ENCODE measurements at regions not wholly inside any gene's neighbourhood (a gene's known extent, or its start where the extent isn't known, plus 50 kb on each side); places are given as distances from the start of the nearest gene placed in this dataset.
A peak's percentile ranks its signal among the peaks of the same experiment; 100 is the strongest.

DNA sequence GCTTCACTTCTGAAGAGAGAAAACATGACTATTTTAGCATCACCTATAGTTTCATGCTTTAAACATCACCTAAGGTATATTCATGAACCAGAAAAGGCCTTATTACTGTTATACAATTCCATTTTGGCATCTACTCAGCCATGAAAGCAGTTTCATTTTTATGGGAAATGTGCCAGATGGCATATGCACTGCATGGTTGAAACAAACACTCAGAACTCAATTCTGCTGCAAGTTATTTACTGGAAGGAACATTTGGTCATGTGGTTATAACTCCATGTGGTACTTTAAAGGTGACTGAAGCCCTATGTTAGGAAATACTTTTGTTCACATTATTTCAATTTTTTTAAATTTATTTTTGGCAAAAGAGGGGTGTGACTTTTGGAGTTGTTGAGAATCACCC, 287.5 kb upstream of the CRIM1 start:
- H3K27ac Mint-ChIP-seq, result no peak overlapping the region
- peaks cover 2% of the 10 kb centered on the region for H3K36me3 Mint-ChIP-seq (ENCODE audit: insufficient read depth)
- DNase-seq (ENCODE audit: low spot score, unreplicated experiment), result no peak
- H3K27me3 Mint-ChIP-seq, result no peaks in the 10 kb centered on the region
- TF ChIP-seq, protein P1, sequence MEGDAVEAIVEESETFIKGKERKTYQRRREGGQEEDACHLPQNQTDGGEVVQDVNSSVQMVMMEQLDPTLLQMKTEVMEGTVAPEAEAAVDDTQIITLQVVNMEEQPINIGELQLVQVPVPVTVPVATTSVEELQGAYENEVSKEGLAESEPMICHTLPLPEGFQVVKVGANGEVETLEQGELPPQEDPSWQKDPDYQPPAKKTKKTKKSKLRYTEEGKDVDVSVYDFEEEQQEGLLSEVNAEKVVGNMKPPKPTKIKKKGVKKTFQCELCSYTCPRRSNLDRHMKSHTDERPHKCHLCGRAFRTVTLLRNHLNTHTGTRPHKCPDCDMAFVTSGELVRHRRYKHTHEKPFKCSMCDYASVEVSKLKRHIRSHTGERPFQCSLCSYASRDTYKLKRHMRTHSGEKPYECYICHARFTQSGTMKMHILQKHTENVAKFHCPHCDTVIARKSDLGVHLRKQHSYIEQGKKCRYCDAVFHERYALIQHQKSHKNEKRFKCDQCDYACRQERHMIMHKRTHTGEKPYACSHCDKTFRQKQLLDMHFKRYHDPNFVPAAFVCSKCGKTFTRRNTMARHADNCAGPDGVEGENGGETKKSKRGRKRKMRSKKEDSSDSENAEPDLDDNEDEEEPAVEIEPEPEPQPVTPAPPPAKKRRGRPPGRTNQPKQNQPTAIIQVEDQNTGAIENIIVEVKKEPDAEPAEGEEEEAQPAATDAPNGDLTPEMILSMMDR (IDR thresholded peaks at IDR 0.05; ENCODE audit: unreplicated experiment), result no peak
- no peak overlapping the region for H3K4me3 Mint-ChIP-seq (ENCODE audit: low read depth)
- peaks cover 6% of the 10 kb centered on the region for H3K9me3 Mint-ChIP-seq (ENCODE audit: low read depth)
- no peaks in the 10 kb centered on the region for H3K4me1 Mint-ChIP-seq (ENCODE audit: low read depth)

DNA sequence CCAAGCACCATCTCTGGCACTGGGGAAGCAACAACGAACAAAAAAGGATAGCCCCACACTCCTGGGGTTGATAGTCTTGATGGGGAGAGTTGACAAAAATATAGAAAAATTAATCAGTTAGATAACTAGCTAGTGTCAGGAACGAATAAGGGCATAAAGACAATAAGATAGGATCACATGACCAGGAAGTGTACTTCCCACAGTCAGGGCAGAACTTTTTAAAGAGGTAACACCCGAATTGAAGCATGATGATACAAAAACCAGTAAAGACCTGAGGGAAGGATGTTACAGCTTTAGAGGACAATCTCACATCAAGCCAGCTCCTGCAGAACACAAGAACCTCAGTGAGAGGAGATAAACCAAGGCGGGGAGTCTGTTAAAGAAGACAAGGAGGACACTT, 295.4 kb upstream of the CRIM1 start:
- H3K9me3 Mint-ChIP-seq (ENCODE audit: low read depth), result peaks cover 7% of the 10 kb centered on the region
- H3K36me3 Mint-ChIP-seq (ENCODE audit: insufficient read depth), result peaks cover 2% of the 10 kb centered on the region
- peak overlapping the region; percentile 51 for H3K27ac Mint-ChIP-seq
- DNase-seq (ENCODE audit: low spot score, unreplicated experiment), result no peak
- TF ChIP-seq, protein P1 (IDR thresholded peaks at IDR 0.05; ENCODE audit: unreplicated experiment), result no peak
- no peaks in the 10 kb centered on the region for H3K27me3 Mint-ChIP-seq
- H3K4me1 Mint-ChIP-seq (ENCODE audit: low read depth), result peaks cover 16% of the 10 kb centered on the region
- H3K4me3 Mint-ChIP-seq (ENCODE audit: low read depth), result no peak overlapping the region

DNA sequence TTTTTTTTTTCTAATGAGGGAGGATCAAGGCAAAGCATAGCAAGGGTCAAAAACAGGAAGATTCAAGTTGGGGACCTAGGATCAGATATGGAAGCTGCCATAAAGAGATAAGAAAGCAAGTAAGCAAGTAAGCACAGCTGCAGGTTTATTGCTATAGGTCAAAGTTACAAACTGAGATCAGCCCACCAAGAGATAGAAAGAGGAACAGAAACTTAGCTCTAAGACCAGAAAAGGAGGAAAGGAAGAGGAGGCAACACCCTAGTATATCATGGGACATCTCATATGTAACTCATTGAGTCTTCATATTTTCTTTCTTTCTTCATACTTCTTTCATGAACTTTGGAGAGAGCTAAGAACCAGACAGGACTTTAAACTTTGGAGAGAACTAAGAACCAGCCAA, 295.9 kb upstream of the CRIM1 start:
- H3K9me3 Mint-ChIP-seq (ENCODE audit: low read depth), result peaks cover 7% of the 10 kb centered on the region
- H3K27ac Mint-ChIP-seq, result peak overlapping the region; percentile 51
- H3K4me3 Mint-ChIP-seq (ENCODE audit: low read depth), result no peak overlapping the region
- no peak for DNase-seq (ENCODE audit: low spot score, unreplicated experiment)
- TF ChIP-seq, protein P1 (IDR thresholded peaks at IDR 0.05; ENCODE audit: unreplicated experiment), result no peak
- no peaks in the 10 kb centered on the region for H3K27me3 Mint-ChIP-seq
- H3K4me1 Mint-ChIP-seq (ENCODE audit: low read depth), result peaks cover 16% of the 10 kb centered on the region
- peaks cover 2% of the 10 kb centered on the region for H3K36me3 Mint-ChIP-seq (ENCODE audit: insufficient read depth)

DNA sequence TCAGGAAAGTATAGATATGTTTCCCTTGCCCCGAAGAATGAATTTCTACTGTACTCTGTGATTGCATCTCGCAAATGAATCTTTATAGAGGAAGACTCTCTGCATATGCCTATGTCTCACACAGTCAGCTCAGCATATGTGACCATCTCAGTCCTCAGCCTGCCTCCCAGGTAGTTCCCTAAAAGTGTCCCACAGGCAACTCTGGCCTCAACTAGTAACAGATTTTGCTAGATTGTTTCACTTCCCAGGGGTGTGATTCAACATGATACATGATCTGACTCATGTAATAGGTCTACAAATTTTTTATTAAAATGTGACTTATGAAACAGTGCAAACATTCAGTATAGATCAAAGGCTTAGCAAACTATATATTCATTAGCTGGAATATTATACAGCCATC, 296.6 kb upstream of the CRIM1 start:
- TF ChIP-seq, protein P1 (IDR thresholded peaks at IDR 0.05; ENCODE audit: unreplicated experiment), result no peak
- peaks cover 7% of the 10 kb centered on the region for H3K9me3 Mint-ChIP-seq (ENCODE audit: low read depth)
- H3K36me3 Mint-ChIP-seq (ENCODE audit: insufficient read depth), result peaks cover 2% of the 10 kb centered on the region
- H3K4me3 Mint-ChIP-seq (ENCODE audit: low read depth), result no peak overlapping the region
- no peak overlapping the region for H3K27ac Mint-ChIP-seq
- no peak for DNase-seq (ENCODE audit: low spot score, unreplicated experiment)
- peaks cover 16% of the 10 kb centered on the region for H3K4me1 Mint-ChIP-seq (ENCODE audit: low read depth)
- H3K27me3 Mint-ChIP-seq, result no peaks in the 10 kb centered on the region

DNA sequence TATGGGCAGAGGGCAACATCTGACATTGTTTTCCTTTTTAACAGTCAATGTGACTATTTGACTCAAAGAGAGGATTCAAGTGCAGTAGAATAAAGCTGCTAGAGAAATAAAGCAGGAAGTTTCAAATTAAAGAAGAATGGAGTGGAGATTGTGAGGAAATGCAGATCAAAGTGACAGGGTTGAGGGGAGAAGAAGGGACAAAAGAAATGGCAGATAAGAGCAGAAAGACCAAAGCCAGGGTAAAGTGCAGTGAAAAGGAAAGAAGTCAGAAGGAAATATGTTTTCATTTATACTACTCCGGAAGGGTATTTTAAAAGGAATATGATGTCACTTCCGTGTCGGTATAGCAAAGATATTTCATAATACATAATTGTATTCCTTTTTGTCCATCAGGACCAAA, 297.5 kb upstream of the CRIM1 start:
- Mint-ChIP-seq H3K9me3 (ENCODE audit: low read depth) (peaks cover 4% of the 10 kb centered on the region), H3K27ac (no peak overlapping the region), H3K36me3 (ENCODE audit: insufficient read depth) (no peaks in the 10 kb centered on the region), H3K27me3 (no peaks in the 10 kb centered on the region), H3K4me1 (ENCODE audit: low read depth) (peaks cover 16% of the 10 kb centered on the region), H3K4me3 (ENCODE audit: low read depth) (no peak overlapping the region)
- no peak for DNase-seq (ENCODE audit: low spot score, unreplicated experiment)
- TF ChIP-seq, protein P1 (IDR thresholded peaks at IDR 0.05; ENCODE audit: unreplicated experiment), result no peak
